Muscle layer of colon (tissue), 2 donors: ENCODE measurements at regions not wholly inside any gene's neighbourhood (a gene's known extent, or its start where the extent isn't known, plus 50 kb on each side); places are given as distances from the start of the nearest gene placed in this dataset.
"Not testable (repeated sequence)": the region's sequence is repeated elsewhere in the genome, so short reads cannot be mapped to it uniquely, and the experiment has no call there.

Experiments
- H3K27ac ChIP-seq: one replicate; pipeline ENCODE4 v1.7.0; 2013; ENCODE audit warnings: low read depth, mild to moderate bottlenecking, low read length, moderate library complexity
- H3K27me3 ChIP-seq, 2 donors: one replicate each; pipeline ENCODE4 v1.7.0; 2013; ENCODE audit warnings: low read length in 2 of 2, mild to moderate bottlenecking in 2 of 2; ENCODE audit not compliant: insufficient read depth in 2 of 2, control insufficient read depth in 1 of 2
- H3K36me3 ChIP-seq: one replicate; pipeline ENCODE4 v1.7.0; 2013; ENCODE audit warnings: mild to moderate bottlenecking, low read length; ENCODE audit not compliant: insufficient read depth
- H3K4me1 ChIP-seq: one replicate; pipeline ENCODE4 v1.7.0; 2013; ENCODE audit warnings: mild to moderate bottlenecking, low read length; ENCODE audit not compliant: insufficient read depth
- H3K4me3 ChIP-seq, 2 donors: one replicate each; pipeline ENCODE4 v1.7.0; 2013; ENCODE audit warnings: low read length in 2 of 2, low read depth in 1 of 2, mild to moderate bottlenecking in 1 of 2, moderate library complexity in 1 of 2
- H3K9ac ChIP-seq: one replicate; pipeline ENCODE4 v1.7.0; 2013; ENCODE audit warnings: low read length
- H3K9me3 ChIP-seq: one replicate; pipeline ENCODE4 v1.7.0; 2013; ENCODE audit warnings: mild to moderate bottlenecking, low read length
- donor health status: abdominal sarcoma.
- donor health status: Adenocarcinoma of cecum.

DNA sequence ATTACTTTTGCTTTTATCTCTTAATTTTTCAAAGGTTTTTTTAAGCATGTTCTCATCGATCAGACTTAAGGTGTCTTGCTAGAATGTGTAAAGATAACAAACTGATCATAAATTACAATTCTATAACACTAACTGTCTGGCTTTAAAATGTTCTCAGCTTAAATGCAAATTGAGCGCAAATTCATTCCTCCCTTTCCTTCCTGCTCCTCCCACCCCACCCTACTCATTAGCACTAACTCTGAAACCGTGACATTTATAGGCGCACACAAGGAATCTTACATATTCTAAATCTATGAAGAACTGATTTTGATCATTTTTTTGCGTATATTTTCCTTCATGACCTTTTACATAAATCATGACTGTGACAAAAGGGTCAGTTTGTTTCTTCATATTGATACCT lies 590.0 kb upstream of the DIAPH2 start:
- H3K27me3 ChIP-seq = no peaks in the 10 kb centered on the region
- no peaks in the 10 kb centered on the region for H3K4me1 ChIP-seq
- no peak overlapping the region for H3K9ac ChIP-seq
- no peak overlapping the region for H3K4me3 ChIP-seq
- H3K9me3 ChIP-seq = no peaks in the 10 kb centered on the region
- H3K27ac ChIP-seq = no peak overlapping the region
- no peaks in the 10 kb centered on the region for H3K36me3 ChIP-seq

DNA sequence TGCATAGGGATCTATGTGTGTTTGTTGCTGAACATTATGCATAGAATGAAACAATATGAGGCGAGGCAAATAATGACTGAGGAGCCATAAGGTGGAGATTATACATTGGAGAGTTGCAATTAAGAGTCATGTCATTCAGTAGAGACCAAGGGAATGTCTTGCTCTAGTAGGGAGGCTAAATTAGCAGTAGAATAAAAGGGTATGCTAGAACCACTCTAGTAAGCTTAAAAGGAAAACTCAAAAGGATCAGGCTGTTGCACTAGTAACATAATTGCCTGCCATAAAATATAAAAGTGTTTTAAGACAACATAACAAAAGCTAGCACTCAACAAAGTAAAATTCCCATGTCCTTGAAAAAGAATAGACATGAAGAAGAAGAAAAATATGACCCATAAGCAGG lies 586.2 kb upstream of the DIAPH2 start:
- no peaks in the 10 kb centered on the region for H3K27me3 ChIP-seq
- no peak overlapping the region for H3K4me3 ChIP-seq
- no peak overlapping the region for H3K27ac ChIP-seq
- no peaks in the 10 kb centered on the region for H3K4me1 ChIP-seq
- H3K9ac ChIP-seq = no peak overlapping the region
- H3K9me3 ChIP-seq = no peaks in the 10 kb centered on the region
- no peaks in the 10 kb centered on the region for H3K36me3 ChIP-seq

DNA sequence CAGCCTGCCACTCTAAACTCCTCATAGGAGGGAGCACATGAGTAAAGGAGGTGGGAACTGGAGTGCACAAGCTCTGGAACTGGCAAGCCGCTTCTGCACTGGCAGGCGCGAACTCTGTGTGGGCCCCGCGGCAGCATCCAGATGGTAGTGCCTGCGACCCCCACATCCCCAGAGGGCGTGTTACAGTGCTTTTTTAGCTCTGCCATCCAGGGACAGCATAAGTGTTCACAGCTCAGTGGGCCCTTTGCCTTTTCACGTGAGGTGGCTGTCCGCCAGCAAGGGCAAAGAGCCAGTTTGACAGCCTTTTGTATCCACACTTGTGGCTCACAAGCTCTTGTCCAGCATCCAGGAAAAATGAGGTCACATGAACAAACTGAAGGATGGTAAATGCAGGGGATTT lies 581.6 kb upstream of the DIAPH2 start:
- Histone ChIP-seq H3K4me1 (no peaks in the 10 kb centered on the region), H3K27ac (no peak overlapping the region), H3K36me3 (no peaks in the 10 kb centered on the region), H3K4me3 (no peak overlapping the region), H3K9me3 (no peaks in the 10 kb centered on the region), H3K9ac (no peak overlapping the region), H3K27me3 (no peaks in the 10 kb centered on the region)

DNA sequence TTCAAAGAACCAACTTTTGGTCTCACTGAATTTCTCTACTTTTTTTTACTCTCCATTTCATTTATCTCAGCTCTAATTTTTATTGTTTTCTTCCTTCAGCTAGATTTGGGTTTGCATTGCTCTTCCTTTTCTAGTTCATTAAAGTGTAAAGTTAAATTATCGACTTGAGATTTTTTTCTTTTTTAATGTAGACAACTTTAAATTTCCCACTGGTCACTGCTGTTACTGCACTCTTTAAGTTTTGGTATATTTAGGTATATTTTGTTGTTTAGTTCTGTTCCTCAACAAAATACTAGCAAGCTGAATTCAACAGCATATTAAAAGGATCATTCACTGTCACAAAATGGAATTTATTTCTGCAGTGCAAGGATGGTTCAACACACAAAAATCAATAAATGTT lies 572.0 kb upstream of the DIAPH2 start:
- Histone ChIP-seq H3K27ac (no peak overlapping the region), H3K4me3 (no peak overlapping the region), H3K4me1 (no peaks in the 10 kb centered on the region), H3K9ac (no peak overlapping the region), H3K9me3 (peaks cover 4% of the 10 kb centered on the region), H3K27me3 (no peaks in the 10 kb centered on the region), H3K36me3 (no peaks in the 10 kb centered on the region)

DNA sequence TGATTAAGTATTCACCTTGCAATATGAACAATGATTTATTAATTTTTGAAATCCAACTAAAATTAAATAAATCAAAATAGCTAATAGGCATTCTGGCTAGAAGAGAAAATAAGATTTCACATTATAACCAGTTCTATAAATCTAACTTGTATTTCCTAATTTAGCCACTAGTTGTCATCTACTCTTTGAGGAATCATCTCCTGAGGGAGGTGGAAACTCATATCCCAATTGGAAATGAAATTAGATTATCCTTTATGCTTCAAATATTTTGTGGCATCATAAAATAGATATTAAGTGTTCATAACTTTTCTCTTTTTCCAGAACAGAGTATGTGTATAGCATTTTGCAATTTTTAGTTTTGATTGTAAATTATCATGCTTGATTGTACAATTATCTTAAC lies 558.5 kb upstream of the DIAPH2 start:
- Histone ChIP-seq H3K4me1 (no peaks in the 10 kb centered on the region), H3K4me3 (no peak overlapping the region), H3K9me3 (no peaks in the 10 kb centered on the region), H3K36me3 (no peaks in the 10 kb centered on the region), H3K27ac (no peak overlapping the region), H3K9ac (no peak overlapping the region), H3K27me3 (no peaks in the 10 kb centered on the region)

DNA sequence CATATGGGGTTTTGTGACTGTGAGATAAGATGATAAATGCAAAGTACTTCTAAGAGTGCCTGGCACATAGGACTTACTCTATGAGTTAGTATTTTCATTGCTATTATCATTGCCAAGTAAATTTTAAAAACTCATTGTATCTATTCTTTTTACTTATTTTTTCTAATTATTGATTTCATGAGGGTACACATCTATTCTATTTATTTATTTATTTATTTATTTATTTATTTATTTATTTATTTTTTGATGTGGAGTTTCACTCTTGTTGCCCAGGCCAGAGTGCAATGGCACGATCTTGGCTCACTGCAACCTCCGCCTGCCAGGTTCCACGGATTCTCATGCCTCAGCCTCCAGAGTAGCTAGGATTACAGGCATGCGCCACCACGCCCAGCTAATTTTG lies 556.6 kb upstream of the DIAPH2 start:
- H3K9me3 ChIP-seq, H3K27ac ChIP-seq, H3K4me1 ChIP-seq, H3K36me3 ChIP-seq, H3K4me3 ChIP-seq, H3K27me3 ChIP-seq, H3K9ac ChIP-seq: not testable (repeated sequence)

DNA sequence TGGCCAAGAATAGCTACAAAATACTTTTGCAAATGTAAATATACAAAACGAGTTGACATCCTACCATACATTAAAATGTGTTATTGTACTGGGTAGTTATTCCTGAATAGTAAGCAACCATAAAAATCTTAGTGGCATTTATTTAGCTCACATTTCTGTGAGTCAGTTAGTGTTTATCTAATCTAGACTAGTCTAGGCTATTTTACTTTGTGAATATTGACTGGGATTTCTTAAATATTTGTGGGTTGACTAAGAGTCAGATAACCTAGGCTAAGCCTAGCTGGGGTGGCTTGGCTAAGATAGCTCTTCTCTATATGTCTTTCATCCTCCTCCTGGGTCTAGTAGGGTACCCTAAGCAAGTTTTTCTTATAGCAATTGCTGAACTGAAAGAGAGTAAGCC lies 543.8 kb upstream of the DIAPH2 start:
- no peaks in the 10 kb centered on the region for H3K4me1 ChIP-seq
- no peaks in the 10 kb centered on the region for H3K27me3 ChIP-seq
- no peaks in the 10 kb centered on the region for H3K36me3 ChIP-seq
- H3K4me3 ChIP-seq = no peak overlapping the region
- H3K27ac ChIP-seq = no peak overlapping the region
- no peak overlapping the region for H3K9ac ChIP-seq
- H3K9me3 ChIP-seq = no peaks in the 10 kb centered on the region

DNA sequence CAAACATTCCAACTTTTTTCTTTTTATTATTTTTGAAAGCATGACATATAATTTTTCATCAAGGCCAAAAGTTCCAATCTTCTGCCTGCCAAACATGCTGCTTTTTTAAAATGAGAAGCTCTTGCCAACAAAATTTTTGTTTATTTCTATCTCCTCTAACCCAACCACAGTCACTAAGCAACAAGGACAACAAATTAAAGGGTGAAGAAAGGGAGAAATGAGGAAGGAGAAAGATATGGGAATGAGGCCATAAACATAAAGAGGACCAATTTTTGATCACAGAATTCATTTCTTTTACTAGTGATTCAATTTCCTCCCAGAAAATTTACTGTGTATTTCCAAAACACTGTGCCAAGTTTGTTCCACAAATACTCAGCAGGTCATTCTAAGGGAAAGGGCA lies 537.0 kb upstream of the DIAPH2 start:
- Histone ChIP-seq H3K9me3 (no peaks in the 10 kb centered on the region), H3K4me3 (no peak overlapping the region), H3K36me3 (no peaks in the 10 kb centered on the region), H3K27me3 (no peaks in the 10 kb centered on the region), H3K4me1 (no peaks in the 10 kb centered on the region), H3K9ac (no peak overlapping the region), H3K27ac (no peak overlapping the region)

DNA sequence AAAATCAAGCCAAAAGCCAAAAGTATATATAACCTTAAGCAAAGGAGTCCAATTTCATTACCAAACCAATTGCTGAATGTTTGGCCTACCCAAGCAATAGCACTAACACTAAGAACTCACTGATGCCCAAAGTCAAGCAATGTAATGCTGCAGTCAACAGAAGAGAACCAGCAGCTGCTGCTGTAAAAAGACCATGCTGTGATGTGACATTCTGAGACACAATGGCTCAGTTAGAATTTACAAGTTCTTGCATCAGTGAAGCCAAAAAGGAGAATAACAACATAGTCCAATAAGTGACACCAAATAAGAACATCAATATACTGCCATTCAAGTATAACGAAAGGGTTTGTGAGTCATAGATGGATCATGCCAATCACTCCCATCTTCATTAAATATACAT lies 514.0 kb upstream of the DIAPH2 start:
- Histone ChIP-seq H3K9me3 (no peaks in the 10 kb centered on the region), H3K27ac (no peak overlapping the region), H3K9ac (no peak overlapping the region), H3K4me3 (no peak overlapping the region), H3K36me3 (no peaks in the 10 kb centered on the region), H3K4me1 (no peaks in the 10 kb centered on the region), H3K27me3 (no peaks in the 10 kb centered on the region)

DNA sequence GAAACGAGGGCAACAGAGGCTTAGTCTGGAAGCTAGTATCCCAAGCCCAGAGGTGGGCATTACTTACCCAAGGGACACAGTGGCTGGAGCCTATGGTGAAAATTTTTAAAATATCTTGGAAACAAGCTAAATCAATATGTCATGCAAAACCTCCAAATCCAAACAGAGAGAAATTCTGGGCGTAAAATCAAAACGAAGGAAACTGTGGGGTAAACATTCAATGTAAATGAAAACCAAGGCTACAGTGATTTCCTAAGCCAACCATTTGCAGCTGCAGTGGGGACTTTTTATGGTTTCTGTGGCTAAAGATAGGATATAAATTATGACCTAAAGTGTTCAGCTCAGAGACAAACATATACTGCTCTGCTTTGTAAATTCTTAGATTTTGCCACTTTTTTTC lies 507.7 kb upstream of the DIAPH2 start:
- Histone ChIP-seq H3K27ac (no peak overlapping the region), H3K4me3 (no peak overlapping the region), H3K9me3 (no peaks in the 10 kb centered on the region), H3K4me1 (no peaks in the 10 kb centered on the region), H3K9ac (no peak overlapping the region), H3K36me3 (no peaks in the 10 kb centered on the region), H3K27me3 (peaks cover 0 to 7% of the 10 kb centered on the region in 2 donors)

DNA sequence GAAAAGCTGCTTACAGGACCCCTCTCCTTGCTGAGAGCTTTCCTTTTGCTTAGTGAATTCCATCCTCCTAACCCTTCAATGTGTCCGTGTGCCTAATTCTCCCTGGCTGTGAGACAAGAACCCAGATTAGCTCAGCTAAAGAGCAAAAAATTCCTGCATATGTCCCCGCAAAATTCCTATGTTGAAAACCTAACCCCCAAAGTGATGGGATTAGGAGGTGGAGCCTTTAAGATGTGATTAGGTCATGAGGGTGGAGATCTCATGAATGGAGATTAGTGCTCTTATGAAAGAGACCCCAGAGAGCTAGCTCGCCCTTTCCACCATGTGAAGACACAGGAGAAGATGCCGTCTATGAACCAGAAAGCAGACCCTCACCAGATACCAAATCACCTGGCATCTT lies 503.0 kb upstream of the DIAPH2 start:
- no peak overlapping the region for H3K9ac ChIP-seq
- no peak overlapping the region for H3K27ac ChIP-seq
- H3K4me3 ChIP-seq = no peak overlapping the region
- peaks cover 0 to 7% of the 10 kb centered on the region in 2 donors for H3K27me3 ChIP-seq
- no peaks in the 10 kb centered on the region for H3K36me3 ChIP-seq
- no peaks in the 10 kb centered on the region for H3K9me3 ChIP-seq
- no peaks in the 10 kb centered on the region for H3K4me1 ChIP-seq

DNA sequence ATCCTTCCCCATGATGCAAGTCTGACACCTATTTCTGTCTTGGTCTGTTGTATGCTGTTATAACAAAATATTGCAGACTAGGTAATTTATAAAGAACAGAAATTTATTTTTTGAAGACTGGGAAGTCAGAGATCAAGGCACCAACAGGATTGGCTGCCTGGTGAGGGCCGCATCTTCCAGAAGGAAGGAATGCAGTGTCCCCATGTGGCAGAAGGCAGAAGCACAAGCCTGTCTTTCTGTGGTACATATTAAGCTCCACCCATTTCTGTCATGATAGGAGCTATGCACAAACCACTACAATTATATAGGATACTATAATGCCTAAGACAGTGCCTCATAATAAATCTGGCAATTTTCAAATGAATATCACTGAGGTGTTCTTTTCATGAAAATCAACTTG lies 502.3 kb upstream of the DIAPH2 start:
- no peak overlapping the region for H3K27ac ChIP-seq
- no peak overlapping the region for H3K4me3 ChIP-seq
- H3K36me3 ChIP-seq = no peaks in the 10 kb centered on the region
- H3K4me1 ChIP-seq = no peaks in the 10 kb centered on the region
- H3K9me3 ChIP-seq = no peaks in the 10 kb centered on the region
- peaks cover 0 to 7% of the 10 kb centered on the region in 2 donors for H3K27me3 ChIP-seq
- no peak overlapping the region for H3K9ac ChIP-seq
